ENCODE measurements at regions not wholly inside any gene's neighbourhood (a gene's known extent, or its start where the extent isn't known, plus 50 kb on each side); places are given as distances from the start of the nearest gene placed in this dataset.
"Not testable (repeated sequence)": the region's sequence is repeated elsewhere in the genome, so short reads cannot be mapped to it uniquely, and the experiment has no call there.

GRCh38 chr6:16947375-16948015, 154.4 kb upstream of the STMND1 start:
- no peak for DNase-seq (ENCODE audit: low spot score)

GRCh38 chr6:16944596-16944995, 157.3 kb upstream of the STMND1 start:
- DNase-seq (ENCODE audit: low spot score) = no peak

DNA sequence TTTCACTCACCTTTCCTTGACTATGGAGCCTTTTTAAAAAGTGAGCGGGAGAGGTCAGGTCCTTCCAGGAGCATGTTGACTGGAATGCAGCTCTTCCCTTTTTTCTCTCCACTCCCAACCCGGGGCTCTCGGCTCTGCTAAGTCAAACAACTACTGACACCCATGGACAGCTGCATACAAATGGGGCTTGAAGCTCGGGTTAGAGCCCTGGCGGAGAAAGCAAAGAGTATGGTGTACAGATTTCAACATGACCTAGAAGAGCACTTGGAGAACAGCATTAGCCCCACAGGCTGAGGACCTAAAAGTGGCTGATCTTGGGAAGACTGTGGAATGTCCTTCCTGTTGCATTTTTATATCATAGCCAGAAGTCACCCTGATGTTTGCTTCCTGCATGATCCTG, 162.0 kb upstream of the STMND1 start:
- DNase-seq (ENCODE audit: low spot score) = no peak

- no peak for DNase-seq (ENCODE audit: low spot score)
These were observed 162.5 kb upstream of the STMND1 start for GRCh38 chr6:16939351-16939750.

GRCh38 chr6:16936893-16937292, 165.0 kb upstream of the STMND1 start:
- DNase-seq (ENCODE audit: low spot score) = no peak

DNA sequence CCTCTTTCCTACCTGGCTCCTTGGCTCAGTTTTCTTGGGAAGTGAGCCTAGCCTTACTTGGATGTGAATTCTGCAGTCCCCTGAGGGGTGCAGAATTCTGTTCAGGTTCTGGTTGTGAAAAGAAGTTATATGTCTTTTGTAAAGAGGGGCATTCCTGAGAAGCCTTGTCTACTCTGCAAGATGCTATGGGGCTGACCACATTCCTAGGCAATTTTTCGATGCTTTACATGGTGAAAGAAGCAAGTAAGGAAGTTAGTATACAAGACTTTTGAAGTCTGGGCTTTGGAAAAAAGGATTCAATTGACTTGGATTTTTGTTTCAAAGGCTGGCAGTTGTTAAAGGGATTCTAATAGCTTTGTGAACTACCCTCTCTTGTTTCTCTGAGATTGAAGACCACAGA, 167.9 kb upstream of the STMND1 start:
- no peak for DNase-seq (ENCODE audit: low spot score)

DNA sequence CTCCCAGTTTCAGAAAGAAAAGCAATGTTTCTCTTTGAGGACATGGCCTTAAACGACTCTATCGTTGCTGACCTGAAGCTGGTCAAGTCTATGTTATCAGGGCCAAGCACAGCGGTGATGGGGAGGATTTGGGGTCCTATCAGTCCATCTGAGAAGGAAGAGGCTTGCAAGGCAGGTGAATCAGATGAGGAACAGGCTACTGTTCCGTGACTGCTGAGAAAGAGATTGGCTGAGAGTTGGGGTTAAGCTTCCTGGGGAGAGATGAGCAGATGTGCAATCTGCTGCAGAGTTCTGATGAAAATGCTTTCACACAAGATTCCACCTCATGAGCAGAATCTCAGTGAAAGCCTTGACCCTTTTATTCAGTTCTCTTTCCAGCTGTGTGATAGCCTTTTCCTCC, 168.3 kb upstream of the STMND1 start:
- no peak for DNase-seq (ENCODE audit: low spot score)

- DNase-seq (ENCODE audit: low spot score) = no peak
These were observed 168.9 kb upstream of the STMND1 start for GRCh38 chr6:16932920-16933319.

- DNase-seq (ENCODE audit: low spot score) = not testable (repeated sequence)
These were observed 169.8 kb upstream of the ATXN1 start for GRCh38 chr6:16931079-16931478.

GRCh38 chr6:16930432-16930831, 169.2 kb upstream of the ATXN1 start:
- DNase-seq (ENCODE audit: low spot score) = no peak

GRCh38 chr6:16929809-16930208, 168.5 kb upstream of the ATXN1 start:
- no peak for DNase-seq (ENCODE audit: low spot score)

DNA sequence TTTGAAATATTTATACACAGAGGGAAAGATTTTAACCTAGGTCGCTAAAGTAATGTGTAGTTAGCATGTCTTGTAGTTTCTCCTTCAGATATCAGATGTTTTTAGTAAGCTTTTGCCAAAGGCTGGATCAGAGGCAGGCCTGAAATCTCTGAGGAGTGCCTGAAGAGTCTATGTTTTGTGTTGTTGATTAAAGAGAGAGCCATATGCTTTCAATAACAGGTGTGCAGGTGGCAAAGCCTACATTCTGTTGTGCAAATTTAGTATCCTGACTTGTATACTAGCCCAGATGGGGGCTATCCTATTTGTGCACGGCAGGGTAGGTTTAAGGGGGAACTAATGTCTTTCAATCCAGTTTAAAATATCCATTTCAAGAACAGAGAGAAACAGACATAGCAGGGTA, 167.1 kb upstream of the ATXN1 start:
- DNase-seq (ENCODE audit: low spot score) = no peak

- DNase-seq (ENCODE audit: low spot score) = no peak
These were observed 165.9 kb upstream of the ATXN1 start for GRCh38 chr6:16927205-16927604.

DNA sequence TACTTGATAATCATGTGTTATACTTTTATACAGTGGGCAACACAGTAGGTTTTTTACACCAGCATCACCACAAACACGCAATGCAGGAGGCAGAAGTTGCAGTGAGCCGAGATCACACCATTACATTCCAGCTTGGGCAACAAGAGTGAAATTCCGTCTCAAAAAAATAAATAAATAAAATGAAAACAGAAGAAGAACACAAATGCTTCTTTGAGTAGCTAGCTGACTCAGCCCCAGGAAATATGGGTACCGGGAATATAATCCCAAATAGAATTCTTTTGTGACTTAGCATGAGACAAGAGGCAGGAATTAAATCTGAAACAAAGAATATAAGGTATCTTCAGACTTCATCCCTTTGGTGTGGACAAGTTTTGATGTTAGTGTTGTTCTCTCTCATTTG, 164.2 kb upstream of the ATXN1 start:
- DNase-seq (ENCODE audit: low spot score) = no peak

DNA sequence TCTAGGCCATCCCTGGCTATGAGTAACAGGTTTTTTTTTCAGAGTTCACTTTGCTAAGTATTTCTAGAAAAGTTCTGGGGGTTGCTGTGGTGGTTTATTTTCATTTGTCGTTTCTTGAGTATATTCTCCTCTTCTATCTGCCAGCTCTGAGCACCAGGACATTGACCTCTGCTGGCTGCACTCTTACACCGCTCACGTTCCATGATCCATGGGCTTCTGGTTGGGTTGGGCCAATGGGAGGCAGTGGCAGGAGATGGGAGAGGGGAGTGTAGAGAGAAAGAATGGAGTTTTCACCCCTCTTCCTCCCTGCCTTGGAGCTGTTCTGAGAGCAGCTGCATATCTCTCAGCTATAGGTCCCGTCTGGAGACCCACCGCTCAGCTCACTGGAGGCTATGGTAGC, 161.0 kb upstream of the ATXN1 start:
- DNase-seq (ENCODE audit: low spot score) = no peak

GRCh38 chr6:16921399-16922110, 160.3 kb upstream of the ATXN1 start:
- no peak for DNase-seq (ENCODE audit: low spot score)

DNA sequence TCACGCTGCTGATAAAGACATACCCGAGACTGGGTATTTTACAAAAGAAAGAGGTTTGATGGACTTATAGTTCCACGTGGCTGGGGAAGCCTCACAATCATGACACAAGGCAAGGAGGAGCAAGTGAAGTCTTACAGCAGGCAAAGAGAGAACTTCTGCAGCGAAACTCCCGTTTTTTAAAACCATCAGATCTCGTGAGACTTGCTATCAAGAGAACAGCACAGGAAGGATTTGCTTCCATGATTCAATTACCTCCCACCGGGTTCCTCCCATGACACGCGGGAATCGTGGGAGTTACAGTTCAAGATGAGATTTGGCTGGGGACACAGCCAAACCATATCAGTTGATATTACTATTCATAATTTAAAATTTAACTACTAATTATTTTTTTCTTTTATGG, 157.3 kb upstream of the ATXN1 start:
- DNase-seq (ENCODE audit: low spot score) = no peak

DNA sequence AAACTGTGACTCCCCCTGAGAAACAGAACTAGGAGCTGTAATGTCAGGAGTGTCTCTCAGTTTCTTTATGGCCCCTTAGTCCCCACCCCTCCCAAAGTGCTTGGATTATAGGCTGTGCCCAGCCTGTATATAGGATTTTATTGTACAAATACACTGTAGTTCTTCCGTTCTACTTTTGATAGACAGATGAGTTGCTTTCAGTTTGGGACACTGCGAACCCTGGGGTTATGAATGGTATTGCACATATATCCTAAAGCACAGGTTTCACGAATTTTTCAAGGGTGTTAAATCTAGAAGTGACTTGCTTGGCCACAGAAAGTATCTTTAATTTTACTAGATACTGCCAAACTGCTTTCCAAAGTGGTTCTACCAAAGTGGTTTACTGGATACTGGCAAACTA, 152.9 kb upstream of the ATXN1 start:
- DNase-seq (ENCODE audit: low spot score) = no peak

GRCh38 chr6:16912756-16913155, 151.5 kb upstream of the ATXN1 start:
- DNase-seq (ENCODE audit: low spot score) = no peak

- no peak for DNase-seq (ENCODE audit: low spot score)
These were observed 149.8 kb upstream of the ATXN1 start for GRCh38 chr6:16911088-16911487.

- DNase-seq (ENCODE audit: low spot score) = no peak
These were observed 148.5 kb upstream of the ATXN1 start for GRCh38 chr6:16909658-16910360.

- no peak for DNase-seq (ENCODE audit: low spot score)
These were observed 146.7 kb upstream of the ATXN1 start for GRCh38 chr6:16907991-16908390.

- DNase-seq (ENCODE audit: low spot score) = no peak
These were observed 143.7 kb upstream of the ATXN1 start for GRCh38 chr6:16904957-16905356.

Data from HuH-7.5 (cell line).